ENCODE measurements at regions not wholly inside any gene's neighbourhood (a gene's known extent, or its start where the extent isn't known, plus 50 kb on each side); places are given as distances from the start of the nearest gene placed in this dataset.

DNA sequence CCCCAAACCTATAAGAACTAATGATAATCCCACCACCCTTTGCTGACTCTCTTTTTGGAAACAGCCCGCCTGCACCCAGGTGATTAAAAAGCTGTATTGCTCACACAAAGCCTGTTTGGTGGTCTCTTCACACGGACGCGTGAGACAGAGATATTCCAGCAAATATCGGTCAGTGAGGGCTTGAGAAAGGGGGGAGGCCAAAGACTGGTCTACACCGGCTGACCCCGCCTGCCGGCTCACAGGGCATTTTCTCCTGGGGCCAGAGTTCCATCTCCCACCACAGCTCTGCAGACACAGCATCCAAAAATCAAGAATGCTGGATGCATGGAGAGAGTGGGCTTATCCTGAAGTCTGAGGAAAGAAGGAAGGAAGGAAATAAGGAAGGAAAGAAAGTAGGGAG lies 176.0 kb downstream of the SHOX start:
- Mint-ChIP-seq H3K4me3 (no peak overlapping the region), H3K27me3 (ENCODE audit: low read depth) (no peaks in the 10 kb centered on the region), H3K9me3 (peaks cover 11% of the 10 kb centered on the region), H3K4me1 (ENCODE audit: low read depth) (no peaks in the 10 kb centered on the region), H3K36me3 (ENCODE audit: low read depth) (no peaks in the 10 kb centered on the region), H3K27ac (no peak overlapping the region)

DNA sequence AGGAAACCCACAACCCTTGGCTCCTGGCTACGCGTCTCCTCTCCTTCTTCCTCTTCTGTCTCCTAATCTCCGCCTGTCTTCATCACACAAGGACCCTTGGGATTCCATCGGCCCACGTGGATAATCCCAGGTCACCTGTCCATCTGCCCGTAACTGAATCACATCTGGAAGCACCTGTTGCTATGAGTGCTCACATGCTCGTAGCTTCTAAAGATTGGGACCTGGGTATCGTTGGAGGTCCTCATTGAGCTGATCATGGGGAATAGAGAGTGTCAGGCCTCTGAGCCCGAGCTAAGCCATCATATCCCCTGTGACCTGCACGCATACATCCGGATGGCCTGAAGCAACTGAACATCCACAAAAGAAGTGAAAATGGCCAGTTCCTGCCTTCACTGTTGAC lies 175.4 kb downstream of the SHOX start:
- Mint-ChIP-seq H3K9me3 (peaks cover 15% of the 10 kb centered on the region), H3K4me1 (ENCODE audit: low read depth) (no peaks in the 10 kb centered on the region), H3K27me3 (ENCODE audit: low read depth) (no peaks in the 10 kb centered on the region), H3K36me3 (ENCODE audit: low read depth) (no peaks in the 10 kb centered on the region), H3K4me3 (no peak overlapping the region), H3K27ac (no peak overlapping the region)

DNA sequence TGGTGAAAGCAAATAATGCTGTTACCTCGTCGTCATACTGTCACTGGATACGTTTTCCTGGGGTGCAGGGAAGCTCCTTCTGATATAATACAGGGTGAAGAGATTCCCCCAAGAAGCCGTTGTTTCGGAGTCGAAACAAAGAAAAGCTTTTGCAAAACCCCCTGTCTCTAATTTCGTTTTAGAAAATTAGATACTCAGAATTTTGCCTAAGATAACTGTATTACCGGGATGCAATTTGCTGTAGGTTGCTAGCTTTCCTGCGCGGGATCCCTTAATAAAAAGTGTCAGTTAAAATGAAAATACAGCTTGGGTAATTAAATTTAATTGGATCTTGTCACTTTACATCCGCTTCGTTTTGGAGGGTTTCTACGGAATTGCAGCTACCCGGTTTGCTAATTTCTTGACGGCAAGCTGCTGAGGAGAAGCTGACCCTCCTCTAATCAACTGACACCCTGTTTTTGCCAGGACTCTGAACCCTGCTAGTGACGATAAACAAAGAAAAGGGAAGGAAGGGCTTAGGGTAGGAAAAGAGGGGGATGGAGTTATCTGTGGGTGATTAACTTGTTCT lies 174.6 kb downstream of the SHOX start:
- no peaks in the 10 kb centered on the region for H3K36me3 Mint-ChIP-seq (ENCODE audit: low read depth)
- H3K4me3 Mint-ChIP-seq = no peak overlapping the region
- no peaks in the 10 kb centered on the region for H3K4me1 Mint-ChIP-seq (ENCODE audit: low read depth)
- H3K27me3 Mint-ChIP-seq (ENCODE audit: low read depth) = no peaks in the 10 kb centered on the region
- peaks cover 19% of the 10 kb centered on the region for H3K9me3 Mint-ChIP-seq
- H3K27ac Mint-ChIP-seq = no peak overlapping the region

DNA sequence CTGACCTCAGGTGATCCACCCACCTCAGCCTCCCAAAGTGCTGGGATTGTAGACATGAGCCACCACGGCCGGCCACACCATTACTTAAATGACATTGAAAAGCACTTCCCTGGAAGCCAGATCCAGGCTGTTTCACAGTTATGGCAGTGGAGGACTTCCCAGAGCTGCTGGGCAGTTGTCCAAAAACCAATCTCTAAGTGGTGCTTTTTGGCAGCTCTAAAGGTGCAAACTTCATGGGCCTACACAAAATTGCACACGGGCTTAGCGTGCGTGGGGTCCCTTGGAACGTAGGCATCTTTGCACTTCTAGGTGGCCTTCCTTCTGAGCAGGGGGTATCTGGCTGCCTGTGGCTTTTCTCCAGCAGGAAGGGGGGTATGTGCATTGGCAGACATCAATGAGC lies 172.3 kb downstream of the SHOX start:
- Mint-ChIP-seq H3K4me3 (no peak overlapping the region), H3K4me1 (ENCODE audit: low read depth) (no peaks in the 10 kb centered on the region), H3K36me3 (ENCODE audit: low read depth) (no peaks in the 10 kb centered on the region), H3K9me3 (peaks cover 21% of the 10 kb centered on the region), H3K27me3 (ENCODE audit: low read depth) (no peaks in the 10 kb centered on the region), H3K27ac (no peak overlapping the region)

DNA sequence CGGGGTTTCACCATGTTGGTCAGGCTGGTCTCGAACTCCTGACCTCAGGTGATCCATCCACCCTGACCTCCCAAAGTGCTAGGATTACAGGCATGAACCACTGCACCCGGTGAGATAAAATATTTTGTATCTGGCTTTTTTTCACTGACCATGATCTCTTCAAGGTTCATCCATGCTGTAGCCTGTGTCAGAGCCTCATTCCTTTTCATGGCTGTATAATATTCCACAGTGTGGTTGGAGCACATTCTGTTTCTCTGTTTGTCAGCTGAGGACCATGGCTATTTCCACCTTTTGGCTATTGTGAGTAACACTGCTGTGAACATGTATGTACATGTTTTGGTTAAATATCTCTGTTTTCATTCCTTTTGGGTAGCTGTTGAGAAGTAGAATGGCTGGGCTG lies 169.2 kb downstream of the SHOX start:
- Mint-ChIP-seq H3K4me3 (no peak overlapping the region), H3K4me1 (ENCODE audit: low read depth) (no peaks in the 10 kb centered on the region), H3K9me3 (peaks cover 21% of the 10 kb centered on the region), H3K36me3 (ENCODE audit: low read depth) (no peaks in the 10 kb centered on the region), H3K27ac (no peak overlapping the region), H3K27me3 (ENCODE audit: low read depth) (no peaks in the 10 kb centered on the region)

DNA sequence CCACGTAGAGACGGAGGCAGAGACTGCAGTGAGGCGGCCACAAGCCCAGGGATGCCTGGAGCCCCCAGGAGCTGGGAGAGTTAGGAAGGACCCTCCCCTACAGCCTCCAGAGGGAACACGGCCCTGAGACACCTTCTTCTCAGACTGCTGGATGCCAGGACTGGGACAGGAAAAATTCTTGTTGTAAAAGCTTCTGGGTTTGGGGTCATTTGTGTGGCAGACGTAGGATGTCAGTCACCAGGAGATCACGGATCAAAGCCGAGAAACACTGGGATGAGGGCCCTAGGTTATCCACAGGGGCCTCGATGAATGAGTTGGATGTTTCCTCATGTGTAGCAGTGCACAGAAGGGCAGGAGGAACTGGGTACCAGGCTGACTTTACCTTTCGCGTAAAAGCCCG lies 163.7 kb downstream of the SHOX start:
- Mint-ChIP-seq H3K27me3 (ENCODE audit: low read depth) (peaks cover 23% of the 10 kb centered on the region), H3K4me3 (no peak overlapping the region), H3K4me1 (ENCODE audit: low read depth) (no peaks in the 10 kb centered on the region), H3K9me3 (no peaks in the 10 kb centered on the region), H3K27ac (no peak overlapping the region), H3K36me3 (ENCODE audit: low read depth) (no peaks in the 10 kb centered on the region)

DNA sequence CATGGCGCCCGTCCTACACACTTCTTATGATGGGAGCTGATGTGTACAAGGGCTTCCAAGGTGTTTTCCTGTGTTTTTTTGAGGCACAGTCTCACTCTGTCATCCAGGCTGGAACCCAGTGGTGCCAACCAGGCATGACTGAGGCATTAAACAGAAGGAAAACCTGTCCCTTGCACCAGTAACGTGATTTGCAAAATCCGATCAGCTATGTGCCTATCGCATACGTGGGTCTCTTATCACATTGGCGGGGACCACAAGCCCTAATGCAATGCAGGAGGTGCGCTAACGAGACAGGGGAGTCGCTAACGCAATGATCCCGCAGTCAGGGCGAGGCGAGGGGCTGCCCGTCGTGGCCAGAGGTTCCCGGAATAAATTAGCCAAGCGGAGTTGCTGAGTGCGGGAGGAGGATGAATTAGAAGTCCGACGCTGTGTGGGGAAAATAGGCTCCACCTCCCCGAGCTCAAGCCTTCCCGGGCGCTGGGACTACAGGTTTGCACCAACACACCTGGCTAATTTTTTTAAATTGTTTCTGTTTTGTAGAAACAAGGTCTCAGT lies 162.7 kb downstream of the SHOX start:
- peaks cover 23% of the 10 kb centered on the region for H3K27me3 Mint-ChIP-seq (ENCODE audit: low read depth)

DNA sequence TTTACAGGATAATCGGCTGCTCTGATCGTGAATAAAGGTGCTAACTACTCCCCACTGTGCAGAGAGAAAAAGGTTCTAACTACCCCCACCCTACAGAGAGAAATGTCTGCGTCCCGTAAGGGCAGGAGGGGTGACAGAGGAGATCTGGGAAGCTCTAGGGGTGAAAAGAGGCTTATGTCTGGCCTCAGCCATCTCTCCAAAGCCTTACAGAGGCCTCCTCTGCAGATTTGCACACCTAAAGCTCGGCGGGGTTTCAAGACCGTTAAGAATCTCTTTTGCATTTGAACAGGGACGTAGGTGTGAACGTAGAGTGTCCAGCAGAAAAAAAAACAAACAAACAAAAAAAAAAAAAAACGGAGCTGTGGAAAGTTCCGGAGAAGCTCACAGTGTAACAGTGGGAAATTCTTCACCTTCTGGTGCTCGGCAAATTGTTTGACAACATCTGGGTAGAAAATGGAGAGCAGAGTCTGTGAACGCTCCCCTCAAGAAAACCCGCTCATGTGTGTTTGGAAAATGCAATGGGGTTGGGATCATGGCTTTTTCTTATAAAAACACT lies 161.0 kb downstream of the SHOX start:
- no peak overlapping the region for H3K27ac Mint-ChIP-seq
- H3K4me1 Mint-ChIP-seq (ENCODE audit: low read depth) = no peaks in the 10 kb centered on the region
- no peak overlapping the region for H3K4me3 Mint-ChIP-seq
- H3K27me3 Mint-ChIP-seq (ENCODE audit: low read depth) = peaks cover 23% of the 10 kb centered on the region
- H3K36me3 Mint-ChIP-seq (ENCODE audit: low read depth) = no peaks in the 10 kb centered on the region
- no peaks in the 10 kb centered on the region for H3K9me3 Mint-ChIP-seq

More for the DNA sequence above, 162.7 kb downstream of the SHOX start:
- H3K9me3 Mint-ChIP-seq = no peaks in the 10 kb centered on the region
- no peaks in the 10 kb centered on the region for H3K4me1 Mint-ChIP-seq (ENCODE audit: low read depth)
- no peak overlapping the region for H3K27ac Mint-ChIP-seq
- no peaks in the 10 kb centered on the region for H3K36me3 Mint-ChIP-seq (ENCODE audit: low read depth)
- H3K4me3 Mint-ChIP-seq = no peak overlapping the region

DNA sequence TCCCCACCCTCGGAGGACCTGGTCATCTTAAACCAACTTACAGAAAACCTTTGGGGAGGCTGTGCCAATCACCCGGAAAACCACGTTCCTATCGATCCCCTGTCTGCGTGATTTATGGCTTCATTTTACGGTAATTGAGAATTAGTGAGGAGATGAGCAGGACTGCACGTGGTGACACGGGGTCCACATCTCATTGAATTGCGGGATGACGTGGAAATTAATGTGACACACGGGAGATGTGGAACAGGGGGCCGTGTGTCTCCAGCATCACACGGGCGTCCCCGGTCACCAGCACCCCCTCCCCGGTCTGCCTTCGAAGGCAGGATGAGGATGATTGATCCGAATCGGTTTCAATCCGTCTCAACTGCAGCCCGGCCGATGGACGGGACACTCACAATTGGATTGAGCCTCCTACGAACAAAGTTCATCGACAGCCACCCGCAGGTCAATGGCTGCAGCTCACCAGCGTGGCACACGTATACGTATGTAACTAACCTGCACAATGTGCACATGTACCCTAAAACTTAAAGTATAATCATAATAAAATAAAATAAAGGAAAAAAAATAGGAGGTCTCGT lies 160.3 kb downstream of the SHOX start:
- no peak overlapping the region for H3K4me3 Mint-ChIP-seq
- no peak overlapping the region for H3K27ac Mint-ChIP-seq
- no peaks in the 10 kb centered on the region for H3K9me3 Mint-ChIP-seq
- no peaks in the 10 kb centered on the region for H3K4me1 Mint-ChIP-seq (ENCODE audit: low read depth)
- no peaks in the 10 kb centered on the region for H3K36me3 Mint-ChIP-seq (ENCODE audit: low read depth)
- H3K27me3 Mint-ChIP-seq (ENCODE audit: low read depth) = peaks cover 23% of the 10 kb centered on the region

DNA sequence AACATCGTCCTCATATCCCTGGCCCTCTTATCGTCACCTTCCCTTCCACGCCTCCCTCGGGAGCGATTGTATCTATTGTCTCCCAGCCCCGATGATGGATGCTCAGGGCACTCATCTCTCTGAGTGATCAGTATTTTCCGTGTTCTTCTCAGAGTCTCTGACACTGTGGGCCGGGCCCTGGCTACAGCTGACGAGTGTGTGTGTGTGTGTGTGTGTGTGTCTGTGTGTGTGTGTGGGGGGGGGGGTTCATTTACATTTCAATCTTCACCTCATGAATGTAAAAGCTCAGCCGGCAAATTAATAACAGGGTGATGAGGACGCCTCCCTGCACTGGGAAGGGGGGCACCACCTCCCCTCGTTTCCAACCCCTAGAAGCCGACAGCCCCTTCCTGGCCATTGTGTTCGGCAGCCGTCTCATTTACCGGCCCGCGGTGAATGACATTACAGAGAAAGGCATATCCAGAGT lies 159.5 kb downstream of the SHOX start:
- peaks cover 23% of the 10 kb centered on the region for H3K27me3 Mint-ChIP-seq (ENCODE audit: low read depth)
- H3K9me3 Mint-ChIP-seq = peaks cover 3% of the 10 kb centered on the region
- no peak overlapping the region for H3K27ac Mint-ChIP-seq
- H3K36me3 Mint-ChIP-seq (ENCODE audit: low read depth) = no peaks in the 10 kb centered on the region
- H3K4me3 Mint-ChIP-seq = no peak overlapping the region
- no peaks in the 10 kb centered on the region for H3K4me1 Mint-ChIP-seq (ENCODE audit: low read depth)

DNA sequence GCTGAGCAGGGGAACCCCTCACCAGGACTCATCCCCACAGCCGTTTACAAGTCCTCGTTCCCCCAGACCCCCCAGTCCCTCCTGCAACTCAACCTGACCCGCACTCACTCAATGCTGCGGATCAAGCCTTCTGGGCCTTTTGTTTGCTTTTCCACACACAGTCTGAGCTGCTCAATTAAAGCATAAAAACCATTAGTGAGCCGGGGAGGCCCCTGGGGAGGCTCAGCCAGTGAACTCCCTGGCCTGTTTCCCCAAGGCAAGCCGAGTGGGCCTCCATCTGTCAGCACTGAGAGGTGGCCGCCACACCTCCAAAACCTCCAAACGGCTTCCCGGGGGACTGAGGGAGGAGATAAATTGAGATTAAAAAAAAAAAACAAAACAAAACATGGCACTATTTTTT lies 158.5 kb downstream of the SHOX start:
- Mint-ChIP-seq H3K36me3 (ENCODE audit: low read depth) (no peaks in the 10 kb centered on the region), H3K4me1 (ENCODE audit: low read depth) (no peaks in the 10 kb centered on the region), H3K27ac (no peak overlapping the region), H3K9me3 (peaks cover 6% of the 10 kb centered on the region), H3K4me3 (no peak overlapping the region), H3K27me3 (ENCODE audit: low read depth) (peaks cover 23% of the 10 kb centered on the region)

DNA sequence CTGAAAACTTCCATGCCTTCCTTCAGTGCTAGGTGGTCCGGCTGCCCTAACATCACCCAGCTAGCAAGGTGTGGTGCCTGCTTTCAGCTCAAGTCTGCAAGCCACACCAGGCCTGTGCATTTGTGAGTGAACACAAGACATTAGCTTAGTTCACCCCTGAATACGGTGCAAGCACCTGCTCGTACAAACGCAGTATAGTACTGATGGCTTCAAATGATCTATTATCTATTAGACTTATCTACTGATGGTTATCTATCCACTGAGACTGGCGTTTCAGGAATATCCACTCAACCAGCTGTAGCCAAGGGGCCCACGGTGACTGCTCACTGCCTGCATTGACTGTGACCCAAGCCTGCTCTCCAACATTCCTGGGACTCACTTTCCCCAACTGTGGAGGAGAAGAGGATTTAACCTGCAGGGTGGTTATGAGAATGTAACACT lies 155.9 kb downstream of the SHOX start:
- Mint-ChIP-seq H3K9me3 (peaks cover 9% of the 10 kb centered on the region), H3K36me3 (ENCODE audit: low read depth) (no peaks in the 10 kb centered on the region), H3K27ac (no peak overlapping the region), H3K4me1 (ENCODE audit: low read depth) (no peaks in the 10 kb centered on the region), H3K4me3 (no peak overlapping the region), H3K27me3 (ENCODE audit: low read depth) (peaks cover 17% of the 10 kb centered on the region)

DNA sequence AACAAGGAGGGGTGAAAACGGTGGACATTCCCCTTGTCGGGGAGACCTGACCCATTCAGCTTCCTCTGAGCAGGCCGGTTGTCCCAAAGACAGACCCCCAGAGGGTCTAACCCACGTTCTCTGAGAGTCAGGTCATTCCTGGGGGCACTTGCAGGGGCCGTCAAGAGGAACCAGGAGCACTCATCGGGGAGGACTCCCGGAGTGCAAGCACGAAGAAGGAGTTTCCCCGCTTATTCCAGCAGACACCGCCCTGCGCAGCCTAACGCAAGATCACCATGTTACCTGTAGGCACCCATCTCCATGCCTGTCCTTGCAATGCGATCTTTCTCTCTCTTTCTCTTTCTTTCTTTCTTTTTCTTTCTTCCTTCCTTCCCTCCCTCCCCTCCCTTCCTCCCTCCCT lies 154.2 kb downstream of the SHOX start:
- no peaks in the 10 kb centered on the region for H3K36me3 Mint-ChIP-seq (ENCODE audit: low read depth)
- no peak overlapping the region for H3K4me3 Mint-ChIP-seq
- H3K9me3 Mint-ChIP-seq = peaks cover 9% of the 10 kb centered on the region
- H3K27ac Mint-ChIP-seq = no peak overlapping the region
- peaks cover under 1% of the 10 kb centered on the region for H3K27me3 Mint-ChIP-seq (ENCODE audit: low read depth)
- no peaks in the 10 kb centered on the region for H3K4me1 Mint-ChIP-seq (ENCODE audit: low read depth)

DNA sequence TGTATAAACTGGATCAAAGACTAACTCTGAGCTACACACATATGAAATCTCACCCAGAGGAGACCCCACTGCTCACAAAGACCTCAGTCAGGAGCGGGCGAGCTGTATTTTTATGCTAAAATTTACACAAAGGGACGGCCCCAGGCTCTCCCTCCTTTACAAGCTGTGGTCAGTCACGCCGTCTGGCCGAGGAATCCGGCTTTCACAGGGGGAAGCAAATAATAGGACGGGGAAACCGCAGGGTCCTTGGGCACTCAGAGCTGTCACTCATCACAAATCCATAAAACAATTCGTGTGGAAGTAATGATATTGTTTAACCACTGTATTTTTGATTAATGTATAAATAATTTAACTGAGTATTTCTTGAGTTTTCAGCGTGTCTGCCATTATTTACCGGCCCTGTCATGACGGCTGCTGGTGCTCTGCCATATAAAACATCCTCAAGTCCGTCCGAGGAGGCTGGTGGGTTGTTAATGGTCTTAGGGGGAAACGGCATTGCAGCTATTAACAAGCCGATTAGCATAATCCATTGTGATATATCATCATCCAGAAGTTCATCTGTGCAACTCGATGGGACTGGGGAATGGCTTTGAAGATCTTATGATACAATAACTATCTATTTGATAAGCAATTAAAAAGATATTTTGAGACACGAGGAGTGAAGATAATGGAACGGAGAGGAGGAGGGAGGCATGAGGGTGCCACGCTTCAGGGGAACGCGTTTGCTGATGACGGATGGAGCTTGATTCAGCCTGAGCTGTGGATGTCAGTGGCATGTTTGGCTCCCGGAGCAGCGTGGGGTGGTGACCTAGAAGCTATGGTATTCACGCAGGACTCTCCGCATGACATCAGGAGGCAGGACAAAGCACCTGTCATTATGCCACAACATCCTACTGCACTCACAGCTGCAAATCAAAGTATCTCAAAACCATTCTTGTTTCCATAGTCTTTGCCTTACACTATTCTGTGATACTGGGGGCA lies 150.9 kb downstream of the SHOX start:
- Mint-ChIP-seq H3K4me1 (ENCODE audit: low read depth) (no peaks in the 10 kb centered on the region), H3K36me3 (ENCODE audit: low read depth) (no peaks in the 10 kb centered on the region), H3K27me3 (ENCODE audit: low read depth) (no peaks in the 10 kb centered on the region), H3K27ac (no peak overlapping the region), H3K9me3 (peaks cover 18% of the 10 kb centered on the region), H3K4me3 (no peak overlapping the region)

Measured in T-helper 1 cell treated with Interleukin-12 subunit alpha and Interleukin-12 subunit beta and Interleukin-4 antibody, amounts not matched to agents 30 μg/mL and 1 μg/mL, for 36 hours (primary cell).